PC-3 (cell line): ENCODE measurements at regions not wholly inside any gene's neighbourhood (a gene's known extent, or its start where the extent isn't known, plus 50 kb on each side); places are given as distances from the start of the nearest gene placed in this dataset.

Source experiments
- ATAC-seq: fragments of 200-7000 bp; cut with Tn5 transposase; 2 replicates; pipeline ENCODE4 v1.9.1; 2020; ENCODE audit warnings: mild to moderate bottlenecking, moderate library complexity
- BruUV-seq: library from RNA; stranded (reverse); fragments of 400-500 nt; replicated peaks from 2 replicates; lab custom pipeline; 2021; lab: Mats Ljungman, UMichigan
- CTCF ChIA-PET: fragments of 300-600 bp; sonication (Branson Sonifier 250); formaldehyde crosslinking; loops from one replicate; lab custom pipeline; 2022; ENCODE audit warnings: antibody characterized with exemption; lab: Charles Lee
- POLR2A ChIA-PET: fragments of 300-600 bp; sonication (Branson Sonifier 250); formaldehyde crosslinking; loops from one replicate; lab custom pipeline; 2022; ENCODE audit warnings: antibody characterized with exemption; ENCODE audit not compliant: unreplicated experiment; lab: Charles Lee
- DNase-seq: peaks from one replicate; pipeline ENCODE4 v3.0.0-alpha.2; 2015
- H2AFZ ChIP-seq: fragments of 300-600 bp; sonication (generic); 2 replicates; pipeline ENCODE4 v1.6.0; 2016; ENCODE audit warnings: antibody characterized with exemption, low read length
- H3F3A ChIP-seq: fragments of 300-600 bp; sonication (generic); one replicate; pipeline ENCODE4 v1.6.0; 2017; ENCODE audit warnings: antibody characterized with exemption, low read length, control low read depth, mild to moderate bottlenecking; ENCODE audit not compliant: unreplicated experiment
- H3K27ac ChIP-seq: fragments of 300-600 bp; sonication (generic); 2 replicates; pipeline ENCODE4 v1.5.1; 2016; ENCODE audit warnings: mild to moderate bottlenecking, low read length
- H3K27me3 ChIP-seq: fragments of 300-600 bp; sonication (generic); 2 replicates; pipeline ENCODE4 v1.6.1; 2016; ENCODE audit warnings: low read length, mixed read lengths
- H3K36me3 ChIP-seq: fragments of 300-600 bp; sonication (generic); 2 replicates; pipeline ENCODE4 v1.6.1; 2016; ENCODE audit warnings: low read depth, mixed run types, low read length, mixed read lengths
- H3K4me1 ChIP-seq: fragments of 300-600 bp; sonication (generic); 2 replicates; pipeline ENCODE4 v1.5.1; 2016; ENCODE audit warnings: low read length; ENCODE audit not compliant: insufficient read depth
- H3K4me2 ChIP-seq: fragments of 300-600 bp; sonication (generic); 2 replicates; pipeline ENCODE4 v1.6.0; 2016; ENCODE audit warnings: low read length
- H3K4me3 ChIP-seq: fragments of 300-600 bp; sonication (generic); 2 replicates; pipeline ENCODE4 v1.5.1; 2016; ENCODE audit warnings: mild to moderate bottlenecking, low read length, mixed read lengths
- H3K79me2 ChIP-seq: fragments of 300-600 bp; sonication (generic); 2 replicates; pipeline ENCODE4 v1.6.1; 2017; ENCODE audit warnings: low read length, mixed read lengths
- H3K9ac ChIP-seq: fragments of 300-600 bp; sonication (generic); 2 replicates; pipeline ENCODE4 v1.6.0; 2016; ENCODE audit warnings: mild to moderate bottlenecking, low read length
- H3K9me2 ChIP-seq: fragments of 300-600 bp; sonication (generic); replicated peaks from 2 replicates; pipeline ENCODE4 v1.6.1; 2016; ENCODE audit warnings: mixed run types, low read length, mixed read lengths
- H3K9me3 ChIP-seq: fragments of 300-600 bp; sonication (generic); 2 replicates; pipeline ENCODE4 v1.6.1; 2016; ENCODE audit warnings: low read length, mixed read lengths
- H4K20me1 ChIP-seq: fragments of 300-600 bp; sonication (generic); 2 replicates; pipeline ENCODE4 v1.6.1; 2016; ENCODE audit warnings: low read length, mixed read lengths
- EZH2 ChIP-seq: fragments of 300-600 bp; sonication (generic); IDR thresholded peaks from one replicate; pipeline ENCODE4 v1.6.1; 2017; ENCODE audit warnings: antibody characterized with exemption, mild to moderate bottlenecking, low read length; ENCODE audit not compliant: unreplicated experiment
- EZH2phosphoT487 ChIP-seq: fragments of 300-600 bp; sonication (generic); IDR thresholded peaks from 2 replicates; pipeline ENCODE4 v1.6.1; 2018; ENCODE audit warnings: mild to moderate bottlenecking, antibody characterized with exemption, low read length, borderline replicate concordance
- intact Hi-C: fragments of 100-400 bp; cut with micrococcal nuclease; formaldehyde crosslinking; loops from 2 replicates; pipeline ENCODE4 v1.9.0; 2023
- TF ChIP-seq, protein P1 (sequence below): fragments of 300-600 bp; sonication (generic); conservative IDR thresholded peaks from 2 replicates; pipeline ENCODE4 v1.5.1; 2017; ENCODE audit warnings: antibody characterized with exemption, low read depth, mild to moderate bottlenecking, low read length

- H3K79me2 ChIP-seq, result no peaks in the 10 kb centered on the region
- H3K9me2 ChIP-seq, result no peaks in the 10 kb centered on the region
- H3K4me2 ChIP-seq, result no peak overlapping the region
- no peak for DNase-seq
- intact Hi-C loops, result no loop called here
- H4K20me1 ChIP-seq, result no peaks in the 10 kb centered on the region
- H3K27ac ChIP-seq, result no peak overlapping the region
- H3K4me3 ChIP-seq, result no peak overlapping the region
- POLR2A ChIA-PET, result no interaction called here
- no peak for ATAC-seq
- TF ChIP-seq, protein P1, sequence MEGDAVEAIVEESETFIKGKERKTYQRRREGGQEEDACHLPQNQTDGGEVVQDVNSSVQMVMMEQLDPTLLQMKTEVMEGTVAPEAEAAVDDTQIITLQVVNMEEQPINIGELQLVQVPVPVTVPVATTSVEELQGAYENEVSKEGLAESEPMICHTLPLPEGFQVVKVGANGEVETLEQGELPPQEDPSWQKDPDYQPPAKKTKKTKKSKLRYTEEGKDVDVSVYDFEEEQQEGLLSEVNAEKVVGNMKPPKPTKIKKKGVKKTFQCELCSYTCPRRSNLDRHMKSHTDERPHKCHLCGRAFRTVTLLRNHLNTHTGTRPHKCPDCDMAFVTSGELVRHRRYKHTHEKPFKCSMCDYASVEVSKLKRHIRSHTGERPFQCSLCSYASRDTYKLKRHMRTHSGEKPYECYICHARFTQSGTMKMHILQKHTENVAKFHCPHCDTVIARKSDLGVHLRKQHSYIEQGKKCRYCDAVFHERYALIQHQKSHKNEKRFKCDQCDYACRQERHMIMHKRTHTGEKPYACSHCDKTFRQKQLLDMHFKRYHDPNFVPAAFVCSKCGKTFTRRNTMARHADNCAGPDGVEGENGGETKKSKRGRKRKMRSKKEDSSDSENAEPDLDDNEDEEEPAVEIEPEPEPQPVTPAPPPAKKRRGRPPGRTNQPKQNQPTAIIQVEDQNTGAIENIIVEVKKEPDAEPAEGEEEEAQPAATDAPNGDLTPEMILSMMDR, result no peak
- TF ChIP-seq EZH2phosphoT487, result no peak
- no peak for TF ChIP-seq EZH2
- no peaks in the 10 kb centered on the region for H3K36me3 ChIP-seq
- CTCF ChIA-PET, result no interaction called here
- BruUV-seq, result no TSS peak
- peaks cover 20% of the 10 kb centered on the region for H3K27me3 ChIP-seq
- no peaks in the 10 kb centered on the region for H3F3A ChIP-seq
- no peak overlapping the region for H3K9ac ChIP-seq
- no peaks in the 10 kb centered on the region for H3K9me3 ChIP-seq
- H2AFZ ChIP-seq, result no peak overlapping the region
- H3K4me1 ChIP-seq, result no peaks in the 10 kb centered on the region
These were observed 80.7 kb upstream of the MROH9 start for GRCh38 chr1:170854677-170855076.

DNA sequence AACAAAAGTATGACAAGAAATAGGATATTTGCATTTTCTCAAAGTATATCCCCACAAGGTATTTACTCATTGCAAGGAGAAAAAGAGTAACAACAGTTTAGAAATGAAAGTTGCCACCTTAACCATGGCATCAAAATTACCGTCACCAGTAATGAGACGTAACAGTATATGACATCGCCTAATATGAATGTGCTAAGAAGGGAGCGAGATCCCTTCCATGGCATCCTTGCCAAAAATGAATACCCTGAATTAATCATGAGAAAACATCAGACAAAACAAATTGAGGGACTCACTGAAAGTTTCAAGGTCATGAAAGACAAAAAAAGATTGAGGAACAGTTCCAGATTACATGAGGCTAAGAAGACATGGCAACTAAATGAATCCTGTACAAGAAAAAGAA lies 78.9 kb upstream of the MROH9 start:
- Histone ChIP-seq H3K36me3 (no peaks in the 10 kb centered on the region), H3K79me2 (no peaks in the 10 kb centered on the region), H3K9ac (no peak overlapping the region), H3K4me3 (no peak overlapping the region), H3K9me3 (no peaks in the 10 kb centered on the region), H3K27me3 (peaks cover 20% of the 10 kb centered on the region), H3K4me2 (no peak overlapping the region), H3K4me1 (no peaks in the 10 kb centered on the region), H3K9me2 (no peaks in the 10 kb centered on the region), H3F3A (no peaks in the 10 kb centered on the region), H4K20me1 (no peaks in the 10 kb centered on the region), H3K27ac (no peak overlapping the region), H2AFZ (no peak overlapping the region)
- TF ChIP-seq EZH2 (no peak), EZH2phosphoT487 (no peak)
- TF ChIP-seq, protein P1, result no peak
- DNase-seq, result no peak
- ChIA-PET CTCF (no interaction called here), POLR2A (no interaction called here)
- ATAC-seq, result no peak
- intact Hi-C loops, result no loop called here
- BruUV-seq, result no TSS peak

DNA sequence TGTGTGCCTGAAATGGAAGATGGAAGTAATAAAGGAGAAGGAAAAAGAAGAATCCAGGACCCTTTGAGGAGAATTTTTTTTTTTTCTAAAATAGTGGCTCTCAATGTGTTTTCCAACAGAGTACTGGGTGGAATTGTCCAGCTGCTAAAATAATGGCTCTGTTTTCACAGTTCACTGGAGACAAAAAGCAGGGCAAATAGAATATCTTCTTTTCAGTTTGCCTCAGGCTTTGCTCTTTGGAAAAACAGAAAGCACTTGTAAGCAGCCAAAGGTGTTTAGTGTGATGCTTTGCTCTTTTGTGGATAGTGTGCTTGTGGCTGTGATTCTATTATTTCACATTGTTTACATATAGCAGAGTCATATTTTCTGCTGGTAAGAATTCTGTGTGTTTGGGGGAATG lies 77.4 kb upstream of the MROH9 start:
- Histone ChIP-seq H3K9me3 (no peaks in the 10 kb centered on the region), H2AFZ (no peak overlapping the region), H3K27me3 (peaks cover 17% of the 10 kb centered on the region), H3K9ac (no peak overlapping the region), H3K4me1 (no peaks in the 10 kb centered on the region), H3K79me2 (no peaks in the 10 kb centered on the region), H4K20me1 (no peaks in the 10 kb centered on the region), H3K4me3 (no peak overlapping the region), H3K9me2 (no peaks in the 10 kb centered on the region), H3F3A (no peaks in the 10 kb centered on the region), H3K27ac (no peak overlapping the region), H3K4me2 (no peak overlapping the region), H3K36me3 (no peaks in the 10 kb centered on the region)
- DNase-seq (no peak), ATAC-seq (no peak)
- no TSS peak for BruUV-seq
- intact Hi-C loops, result no loop called here
- ChIA-PET POLR2A (no interaction called here), CTCF (no interaction called here)
- TF ChIP-seq EZH2phosphoT487, result no peak
- TF ChIP-seq EZH2, result no peak
- TF ChIP-seq, protein P1, result no peak
